HG02884 (cell line): ENCODE measurements at regions not wholly inside any gene's neighbourhood (a gene's known extent, or its start where the extent isn't known, plus 50 kb on each side); places are given as distances from the start of the nearest gene placed in this dataset.
"Not testable (repeated sequence)": the region's sequence is repeated elsewhere in the genome, so short reads cannot be mapped to it uniquely, and the experiment has no call there.

Experiments used
- ATAC-seq: cut with Tn5 transposase; IDR thresholded peaks from one replicate; pipeline ENCODE4 v1.9.1; 2021; ENCODE audit warnings: mild to moderate bottlenecking, moderate library complexity; ENCODE audit not compliant: unreplicated experiment

DNA sequence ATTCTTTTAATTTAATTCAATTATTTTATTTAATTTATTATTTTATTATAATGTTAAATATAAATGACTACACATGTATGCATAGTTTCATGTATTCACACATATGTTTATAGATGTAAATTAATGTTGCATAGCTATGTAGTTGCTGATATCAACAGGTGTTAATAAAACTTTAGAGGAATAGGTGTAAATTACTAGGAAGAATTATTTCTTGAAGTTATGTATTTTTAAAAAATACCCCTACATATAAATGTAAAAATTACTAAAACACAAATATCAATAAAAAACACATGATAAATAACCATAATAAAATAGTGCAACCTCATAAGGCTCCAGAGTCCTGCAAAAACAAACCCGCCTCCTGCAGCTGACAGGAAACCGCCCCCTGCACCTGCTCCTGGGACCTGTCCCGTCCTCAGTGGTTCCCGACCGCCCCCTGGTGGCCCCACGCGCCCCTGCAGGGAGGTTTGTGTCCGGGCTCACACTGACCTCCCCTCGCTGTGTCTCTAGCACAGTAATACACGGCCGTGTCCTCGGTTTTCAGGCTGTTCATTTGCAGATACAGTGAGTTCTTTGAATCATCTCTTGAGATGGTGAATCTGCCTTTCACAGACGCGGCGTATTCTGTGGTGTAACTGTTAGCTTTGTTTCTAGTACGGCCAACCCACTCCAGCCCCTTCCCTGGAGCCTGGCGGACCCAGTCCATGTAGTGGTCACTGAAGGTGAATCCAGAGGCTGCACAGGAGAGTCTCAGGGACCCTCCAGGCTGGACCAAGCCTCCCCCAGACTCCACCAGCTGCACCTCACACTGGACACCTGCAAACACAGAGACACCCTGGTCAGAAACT is 1264.0 kb downstream of the TMEM121 start:
- ATAC-seq: no peak

DNA sequence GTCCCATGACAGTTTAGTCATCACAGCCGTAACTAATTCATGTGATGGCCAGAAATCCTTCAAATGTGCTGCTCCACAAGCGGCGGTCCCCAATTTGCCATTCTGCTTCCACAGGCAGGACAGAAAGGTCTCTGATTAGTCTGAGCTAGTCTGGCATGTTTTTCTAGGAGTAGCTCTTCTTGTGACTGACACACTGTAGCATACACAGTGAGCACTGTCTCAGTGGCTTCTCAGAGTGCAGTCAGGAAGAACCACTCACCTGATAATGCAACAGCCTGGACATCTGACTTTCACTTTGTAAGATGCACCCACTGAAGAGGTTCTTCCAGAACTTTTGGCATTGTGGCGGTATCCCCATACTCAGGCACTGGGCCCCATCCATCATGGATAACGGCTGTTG is 1266.2 kb downstream of the TMEM121 start:
- no peak for ATAC-seq

GRCh38 chr14:106798166-106798565 is 1271.8 kb downstream of the TMEM121 start:
- not testable (repeated sequence) for ATAC-seq

GRCh38 chr14:106802413-106803364 is 1276.3 kb downstream of the TMEM121 start:
- no peak for ATAC-seq

DNA sequence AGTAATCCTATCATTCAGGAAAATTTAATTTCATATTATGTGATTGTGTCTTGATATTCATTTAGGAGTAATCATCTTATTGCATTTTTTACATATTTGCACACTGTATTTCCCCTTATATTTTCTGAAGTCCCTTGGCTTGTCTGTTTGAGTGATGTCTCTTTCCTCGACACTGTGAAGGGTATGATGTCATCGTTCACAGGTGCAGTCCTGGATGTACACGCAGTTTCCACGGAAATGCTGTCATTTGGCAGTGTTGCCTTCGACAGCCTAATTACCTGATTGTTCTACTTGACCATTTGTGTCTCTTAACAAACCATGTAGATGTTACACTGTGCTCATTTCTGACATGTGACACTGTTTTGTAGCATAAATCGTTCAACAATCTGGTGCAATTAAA is 1277.0 kb downstream of the TMEM121 start:
- no peak for ATAC-seq

DNA sequence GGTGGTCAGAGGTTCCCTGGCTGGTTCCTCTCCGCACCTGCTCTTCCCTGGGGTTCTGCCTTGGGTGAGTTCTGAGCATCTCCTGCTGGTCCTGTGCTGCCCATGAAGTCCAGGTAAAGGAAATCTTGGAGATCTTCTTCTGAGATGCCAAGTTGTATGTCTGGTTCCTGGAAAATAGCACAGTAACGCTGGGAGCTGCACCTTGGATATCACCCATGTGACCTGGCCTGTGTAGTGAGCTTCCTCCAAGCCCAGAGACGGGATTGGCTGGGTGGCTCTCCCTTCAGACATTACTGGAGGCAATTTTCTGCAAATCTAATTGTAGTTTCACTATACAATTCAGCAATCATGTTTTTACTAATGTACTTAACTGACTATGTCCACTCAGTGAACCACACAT is 1281.1 kb downstream of the TMEM121 start:
- no peak for ATAC-seq

- no peak for ATAC-seq
Measured at GRCh38 chr14:106808458-106808857, 1282.1 kb downstream of the TMEM121 start.

DNA sequence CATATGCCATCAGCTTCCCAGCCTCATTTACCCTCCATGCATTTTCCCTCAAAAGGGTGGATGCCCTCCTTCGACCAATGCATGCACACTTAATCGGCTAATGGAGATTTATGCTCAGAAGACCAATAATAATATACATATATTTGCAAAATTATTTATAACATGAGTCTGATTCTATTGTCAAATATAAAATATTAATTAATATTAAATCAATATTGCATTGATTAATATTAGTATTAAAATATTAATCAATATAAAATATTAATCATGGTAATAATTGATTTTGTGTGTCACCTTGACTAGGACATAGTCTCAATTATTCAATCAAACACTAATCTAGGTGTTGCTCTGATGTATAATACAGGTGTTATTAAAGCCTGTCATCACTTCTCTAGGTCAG is 1282.5 kb downstream of the TMEM121 start:
- ATAC-seq: no peak

GRCh38 chr14:106809615-106810014 is 1283.2 kb downstream of the TMEM121 start:
- no peak for ATAC-seq

DNA sequence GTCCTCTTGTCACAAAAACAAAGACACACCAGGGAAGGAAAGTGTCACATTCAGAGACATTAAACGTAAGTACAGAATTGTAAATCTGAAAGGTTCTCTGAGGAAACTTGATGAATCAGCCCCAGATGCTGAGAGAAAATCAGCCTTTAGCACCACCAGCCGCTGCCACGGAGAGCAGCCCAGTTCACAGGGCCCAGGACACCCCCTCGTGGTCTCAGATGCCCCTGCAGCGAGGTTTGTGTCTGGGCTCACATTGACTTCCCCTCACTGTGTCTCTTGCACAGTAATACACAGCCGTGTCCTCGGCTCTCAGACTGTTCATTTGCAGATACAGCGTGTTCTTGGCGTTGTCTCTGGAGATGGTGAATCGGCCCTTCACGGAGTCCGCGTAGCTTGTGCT is 1283.8 kb downstream of the TMEM121 start:
- ATAC-seq: not testable (repeated sequence)

DNA sequence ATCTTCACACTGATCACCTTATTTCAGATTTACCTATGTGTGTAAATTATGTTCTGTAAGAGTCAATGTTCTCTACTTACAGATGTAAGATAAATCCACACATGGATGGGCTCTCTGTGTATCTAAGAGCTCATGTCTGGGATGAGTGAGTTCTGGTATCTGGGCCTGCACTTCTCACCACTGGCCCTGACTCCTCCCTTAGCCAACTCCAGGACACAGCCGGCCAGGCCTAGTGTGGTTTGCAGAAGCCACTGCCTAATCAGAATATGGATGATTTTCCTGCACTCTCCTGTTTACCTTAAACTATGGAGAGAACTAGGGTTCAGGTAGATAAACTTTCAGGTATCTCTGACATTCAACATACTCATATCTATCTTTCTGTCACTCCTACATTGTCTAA is 1284.8 kb downstream of the TMEM121 start:
- no peak for ATAC-seq

- ATAC-seq: no peak
Measured at GRCh38 chr14:106812788-106813476, 1286.5 kb downstream of the TMEM121 start.

DNA sequence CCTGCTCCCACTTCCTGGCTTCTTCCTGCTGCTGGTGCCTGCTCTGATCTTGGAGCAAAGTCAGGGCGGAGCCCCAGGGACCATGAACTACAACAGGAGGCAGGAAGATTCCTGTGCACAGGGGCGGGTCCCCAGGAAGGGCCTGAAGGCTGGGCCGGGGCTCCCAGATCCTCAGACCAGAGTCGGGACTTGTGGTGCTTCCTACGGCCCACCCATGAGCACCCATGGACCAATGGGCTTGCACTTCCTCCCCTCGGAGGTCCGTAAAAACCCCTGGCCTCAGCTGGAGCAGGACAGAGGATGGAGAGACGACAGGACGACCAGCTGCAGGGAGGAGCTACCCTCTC is 1287.1 kb downstream of the TMEM121 start:
- ATAC-seq: no peak

- ATAC-seq: no peak
Measured at GRCh38 chr14:106820119-106820518, 1293.7 kb downstream of the TMEM121 start.

GRCh38 chr14:106821119-106821518 is 1294.7 kb downstream of the TMEM121 start:
- no peak for ATAC-seq

GRCh38 chr14:106822905-106823304 is 1296.5 kb downstream of the TMEM121 start:
- no peak for ATAC-seq

- ATAC-seq: no peak
Measured at GRCh38 chr14:106823552-106823951, 1297.2 kb downstream of the TMEM121 start.

DNA sequence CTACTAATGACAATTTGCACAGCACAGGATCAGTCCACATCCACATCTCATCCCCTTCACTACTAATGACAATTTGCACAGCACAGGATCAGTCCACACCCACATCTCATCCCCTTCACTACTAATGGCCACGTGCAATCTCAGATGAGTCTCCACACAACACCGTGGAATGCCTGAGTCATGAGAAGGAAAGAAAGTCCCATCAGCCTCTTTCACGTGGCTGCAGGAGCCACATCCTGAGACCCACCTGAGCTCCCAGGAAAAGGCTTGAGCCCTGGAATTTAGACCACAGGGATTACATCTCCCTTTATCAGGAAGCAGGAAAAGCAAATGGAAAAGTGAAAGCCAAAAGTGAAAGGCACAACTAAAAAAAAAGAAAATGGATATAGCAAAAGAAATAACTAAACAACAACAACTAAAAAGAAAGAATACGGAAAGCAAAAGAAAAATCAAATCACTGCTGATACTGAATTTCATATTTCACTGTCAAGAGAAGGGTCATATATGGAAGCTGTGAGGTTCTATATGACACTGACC is 1300.5 kb downstream of the TMEM121 start:
- ATAC-seq: no peak

GRCh38 chr14:106831322-106831720 is 1304.9 kb downstream of the TMEM121 start:
- ATAC-seq: no peak

- no peak for ATAC-seq
Measured at GRCh38 chr14:106837870-106838269, 1311.5 kb downstream of the TMEM121 start.
